CD4-positive, alpha-beta T cell (primary cell): ENCODE measurements at regions not wholly inside any gene's neighbourhood (a gene's known extent, or its start where the extent isn't known, plus 50 kb on each side); places are given as distances from the start of the nearest gene placed in this dataset.

ENCODE experiments used
- ATAC-seq: fragments of 200-7000 bp; cut with Tn5 transposase; one replicate; pipeline ENCODE4 v1.10.0; 2022; ENCODE audit warnings: mild to moderate bottlenecking; ENCODE audit not compliant: poor library complexity
- CTCF ChIA-PET: fragments of 350-600 bp; sonication (Branson Sonifier 250); formaldehyde crosslinking; loops from one replicate; lab custom pipeline; 2021; ENCODE audit warnings: antibody characterized with exemption, inconsistent platforms; lab: Charles Lee
- POLR2A ChIA-PET: fragments of 350-600 bp; sonication (Branson Sonifier 250); formaldehyde crosslinking; loops from one replicate; lab custom pipeline; 2021; ENCODE audit warnings: antibody characterized with exemption, inconsistent platforms; lab: Charles Lee
- DNase-seq, 14 experiments: peaks; one replicate each; pipeline ENCODE4 v3.0.0-alpha.2; 2013 to 2020; ENCODE audit warnings: mixed read lengths in 2 of 14
- H3K27ac ChIP-seq, 2 donors: one replicate each; pipeline versions ENCODE4 v1.5.1 to v1.7.0; 2013; ENCODE audit warnings: low read length in 2 of 2, low read depth in 1 of 2, mild to moderate bottlenecking in 1 of 2
- H3K27me3 ChIP-seq, 2 experiments: 1 replicate in 1 of 2; 2 replicates in 1 of 2; pipeline versions ENCODE4 v1.6.1 to v1.7.0; 2013; ENCODE audit warnings: low read length in 2 of 2, control low read depth in 1 of 2, mild to moderate bottlenecking in 1 of 2, moderate library complexity in 1 of 2; ENCODE audit not compliant: insufficient read depth in 2 of 2, control insufficient read depth in 1 of 2
- H3K36me3 ChIP-seq: one replicate; pipeline ENCODE4 v1.6.1; 2013; ENCODE audit warnings: low read length, control low read depth; ENCODE audit not compliant: insufficient read depth
- H3K4me1 ChIP-seq: one replicate; pipeline ENCODE4 v1.6.1; 2013; ENCODE audit warnings: low read length, control low read depth; ENCODE audit not compliant: insufficient read depth
- H3K4me3 ChIP-seq: one replicate; pipeline ENCODE4 v1.5.1; 2013; ENCODE audit warnings: mild to moderate bottlenecking, low read length, moderate library complexity
- H3K9me3 ChIP-seq, 2 experiments: 1 replicate in 1 of 2; 2 replicates in 1 of 2; pipeline versions ENCODE4 v1.6.1 to v1.7.0; 2013; ENCODE audit warnings: low read length in 2 of 2, mild to moderate bottlenecking in 2 of 2, control low read depth in 1 of 2, moderate library complexity in 1 of 2; ENCODE audit not compliant: control insufficient read depth in 1 of 2, insufficient read depth in 1 of 2
- H3K27ac Mint-ChIP-seq: one replicate; pipeline ENCODE4 v1.8.0; 2020; ENCODE audit warnings: mixed read lengths
- H3K27me3 Mint-ChIP-seq: one replicate; pipeline ENCODE4 v1.8.0; 2021; ENCODE audit warnings: mixed read lengths
- H3K36me3 Mint-ChIP-seq: one replicate; pipeline ENCODE4 v1.8.0; 2021; ENCODE audit warnings: low read depth, mixed read lengths
- H3K4me1 Mint-ChIP-seq: one replicate; pipeline ENCODE4 v1.8.0; 2021; ENCODE audit warnings: low read depth, mixed read lengths
- H3K4me3 Mint-ChIP-seq: one replicate; pipeline ENCODE4 v1.8.0; 2020; ENCODE audit warnings: mild to moderate bottlenecking, mixed read lengths
- H3K9me3 Mint-ChIP-seq: one replicate; pipeline ENCODE4 v1.8.0; 2020; ENCODE audit warnings: mixed read lengths
- intact Hi-C, 2 experiments: fragments of 100-400 bp; cut with DNase I in 1 of 2; cut with micrococcal nuclease in 1 of 2; formaldehyde crosslinking; loops; one replicate each; pipeline versions ENCODE4 v1.15.1 to v1.9.0; 2023 to 2025; cut with DNase I, micrococcal nuclease
- TF ChIP-seq, protein P1 (sequence below): fragments of 200-600 bp; IDR thresholded peaks from one replicate; pipeline ENCODE4 v1.8.0; 2022; ENCODE audit warnings: antibody characterized with exemption, mild to moderate bottlenecking

DNA sequence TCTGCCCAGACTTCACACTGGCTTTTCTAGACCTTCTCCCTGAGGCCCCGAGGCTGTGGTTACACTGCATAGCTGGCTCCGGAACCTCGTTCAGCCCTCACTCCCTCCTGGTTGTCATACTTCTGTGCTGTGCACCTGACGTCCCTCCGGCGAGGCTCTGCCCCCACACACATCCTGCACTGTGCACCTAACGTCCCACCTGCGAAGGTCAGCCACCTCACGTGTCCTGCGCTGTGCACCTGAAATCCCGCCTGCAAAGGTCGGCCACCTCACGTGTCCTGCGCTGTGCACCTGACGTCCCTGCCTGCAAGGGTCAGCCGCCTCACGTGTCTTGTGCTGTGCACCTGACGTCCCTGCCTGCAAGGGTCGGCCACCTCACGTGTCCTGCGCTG, 111.0 kb upstream of the FRMD1 start:
- no peaks in the 10 kb centered on the region for H3K36me3 ChIP-seq
- no peak for ATAC-seq

GRCh38 chr6:168189200-168190013, 110.4 kb upstream of the FRMD1 start:
- ChIA-PET POLR2A (no interaction called here), CTCF (no interaction called here)
- Histone ChIP-seq H3K36me3 (no peaks in the 10 kb centered on the region), H3K4me1 (no peaks in the 10 kb centered on the region), H3K9me3 (peaks cover 0 to 24% of the 10 kb centered on the region in 2 experiments), H3K27me3 (peaks cover 0 to 2% of the 10 kb centered on the region in 2 experiments), H3K27ac (no peak overlapping the region), H3K4me3 (no peak overlapping the region)
- H3K36me3 Mint-ChIP-seq = no peaks in the 10 kb centered on the region
- intact Hi-C loops = no loop called here
- TF ChIP-seq, protein P1, sequence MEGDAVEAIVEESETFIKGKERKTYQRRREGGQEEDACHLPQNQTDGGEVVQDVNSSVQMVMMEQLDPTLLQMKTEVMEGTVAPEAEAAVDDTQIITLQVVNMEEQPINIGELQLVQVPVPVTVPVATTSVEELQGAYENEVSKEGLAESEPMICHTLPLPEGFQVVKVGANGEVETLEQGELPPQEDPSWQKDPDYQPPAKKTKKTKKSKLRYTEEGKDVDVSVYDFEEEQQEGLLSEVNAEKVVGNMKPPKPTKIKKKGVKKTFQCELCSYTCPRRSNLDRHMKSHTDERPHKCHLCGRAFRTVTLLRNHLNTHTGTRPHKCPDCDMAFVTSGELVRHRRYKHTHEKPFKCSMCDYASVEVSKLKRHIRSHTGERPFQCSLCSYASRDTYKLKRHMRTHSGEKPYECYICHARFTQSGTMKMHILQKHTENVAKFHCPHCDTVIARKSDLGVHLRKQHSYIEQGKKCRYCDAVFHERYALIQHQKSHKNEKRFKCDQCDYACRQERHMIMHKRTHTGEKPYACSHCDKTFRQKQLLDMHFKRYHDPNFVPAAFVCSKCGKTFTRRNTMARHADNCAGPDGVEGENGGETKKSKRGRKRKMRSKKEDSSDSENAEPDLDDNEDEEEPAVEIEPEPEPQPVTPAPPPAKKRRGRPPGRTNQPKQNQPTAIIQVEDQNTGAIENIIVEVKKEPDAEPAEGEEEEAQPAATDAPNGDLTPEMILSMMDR = no peak
- ATAC-seq = no peak
- no peak for DNase-seq
- no peak overlapping the region for H3K4me3 Mint-ChIP-seq
- no peaks in the 10 kb centered on the region for H3K9me3 Mint-ChIP-seq
- H3K4me1 Mint-ChIP-seq = no peaks in the 10 kb centered on the region
- H3K27me3 Mint-ChIP-seq = peaks cover 3% of the 10 kb centered on the region
- H3K27ac Mint-ChIP-seq = no peak overlapping the region

More for the DNA sequence above, 111.0 kb upstream of the FRMD1 start:
- H3K4me3 Mint-ChIP-seq = no peak overlapping the region
- CTCF ChIA-PET = no interaction called here
- peak in 1 of 14 experiments; percentile 20 for DNase-seq
- H3K36me3 Mint-ChIP-seq = no peaks in the 10 kb centered on the region
- POLR2A ChIA-PET = no interaction called here
- H3K9me3 Mint-ChIP-seq = no peaks in the 10 kb centered on the region
- Histone ChIP-seq H3K4me1 (no peaks in the 10 kb centered on the region), H3K27me3 (peaks cover 0 to 2% of the 10 kb centered on the region in 2 experiments), H3K27ac (no peak overlapping the region), H3K9me3 (peaks cover 0 to 24% of the 10 kb centered on the region in 2 experiments), H3K4me3 (no peak overlapping the region)
- TF ChIP-seq, protein P1 = no peak
- H3K27ac Mint-ChIP-seq = no peak overlapping the region
- H3K4me1 Mint-ChIP-seq = no peaks in the 10 kb centered on the region
- intact Hi-C loops = no loop called here
- peaks cover 4% of the 10 kb centered on the region for H3K27me3 Mint-ChIP-seq

GRCh38 chr6:168188369-168189199, 109.6 kb upstream of the FRMD1 start:
- ChIA-PET POLR2A (no interaction called here), CTCF (no interaction called here)
- peaks cover 0 to 16% of the 10 kb centered on the region in 2 experiments for H3K9me3 ChIP-seq
- no peak for ATAC-seq
- H3K36me3 ChIP-seq = no peaks in the 10 kb centered on the region
- Mint-ChIP-seq H3K4me3 (no peak overlapping the region), H3K4me1 (no peaks in the 10 kb centered on the region), H3K27me3 (peaks cover 3% of the 10 kb centered on the region), H3K36me3 (no peaks in the 10 kb centered on the region), H3K27ac (no peak overlapping the region), H3K9me3 (no peaks in the 10 kb centered on the region)
- no peaks in the 10 kb centered on the region for H3K4me1 ChIP-seq
- H3K4me3 ChIP-seq = no peak overlapping the region
- intact Hi-C loops = no loop called here
- peaks cover 0 to 2% of the 10 kb centered on the region in 2 experiments for H3K27me3 ChIP-seq
- H3K27ac ChIP-seq = no peak overlapping the region
- TF ChIP-seq, protein P1 = no peak
- no peak for DNase-seq
